OCI-M2 (cell line): ENCODE measurements at regions not wholly inside any gene's neighbourhood (a gene's known extent, or its start where the extent isn't known, plus 50 kb on each side); places are given as distances from the start of the nearest gene placed in this dataset.

Experiments used
- DNase-seq: peaks from one replicate; lab custom pipeline; 2025; ENCODE audit not compliant: unreplicated experiment; lab: John Stamatoyannopoulos, UW

- no peak for DNase-seq
Measured at GRCh38 chr3:154976072-154976983, 103.8 kb upstream of the MME start.

GRCh38 chr3:154973851-154974250 lies 106.3 kb upstream of the MME start:
- DNase-seq = no peak

GRCh38 chr3:154972951-154973350 lies 107.2 kb upstream of the MME start:
- DNase-seq = no peak

GRCh38 chr3:154971771-154972326 lies 108.3 kb upstream of the MME start:
- no peak for DNase-seq

- no peak for DNase-seq
Measured at GRCh38 chr3:154971341-154971740, 108.8 kb upstream of the MME start.

- DNase-seq = no peak
Measured at GRCh38 chr3:154970797-154971196, 109.3 kb upstream of the MME start.

DNA sequence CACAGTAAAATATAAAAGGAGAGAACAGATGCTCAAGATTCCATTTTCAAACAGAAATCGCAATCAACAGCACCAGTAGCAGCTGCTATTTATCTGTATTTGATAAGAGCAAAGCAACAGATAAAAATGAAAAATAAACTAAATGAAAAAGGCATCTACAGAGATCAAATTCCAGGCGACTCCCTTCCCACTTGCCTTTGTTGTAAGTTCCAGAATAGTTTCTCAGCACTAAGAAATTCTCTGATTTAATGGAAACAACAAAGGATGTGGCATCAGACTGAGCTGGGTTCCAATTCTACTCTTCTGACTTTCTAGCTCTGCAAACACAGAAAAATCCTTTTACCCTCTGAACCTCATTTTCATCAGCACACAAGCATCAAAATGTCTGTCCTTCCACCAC lies 110.8 kb upstream of the MME start:
- DNase-seq = no peak

GRCh38 chr3:154967090-154967489 lies 113.0 kb upstream of the MME start:
- DNase-seq = no peak

GRCh38 chr3:154956815-154957214 lies 123.3 kb upstream of the MME start:
- no peak for DNase-seq

DNA sequence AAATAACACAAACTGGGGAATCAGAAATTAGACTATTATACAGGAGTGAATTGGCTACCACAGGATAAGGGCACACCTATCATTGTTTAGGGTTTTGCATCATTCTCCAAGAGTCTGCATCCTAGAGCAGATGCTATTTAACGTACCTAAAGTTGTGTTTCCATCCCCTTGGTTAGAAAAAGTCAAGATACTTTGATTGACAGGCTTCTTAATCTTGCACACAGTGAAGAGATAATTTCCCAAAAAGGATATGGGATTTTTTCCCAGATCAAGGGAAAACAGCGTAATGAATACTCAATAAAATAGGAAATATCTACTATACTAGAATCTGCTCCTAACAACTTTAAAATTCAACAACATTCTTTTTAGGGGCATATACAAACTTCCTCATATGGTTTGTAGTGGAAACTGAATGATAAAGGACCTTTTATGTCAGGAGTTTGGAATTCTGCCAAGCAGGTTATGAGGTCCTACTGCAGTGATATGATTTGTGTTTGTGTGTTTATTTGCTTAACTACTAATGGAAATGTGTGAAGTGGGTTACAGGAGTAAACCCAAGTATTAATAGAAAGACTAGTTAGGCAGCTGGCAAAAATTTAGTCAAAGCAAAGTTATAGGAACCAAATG lies 124.1 kb upstream of the MME start:
- DNase-seq = no peak

- DNase-seq = no peak
Measured at GRCh38 chr3:154954757-154955156, 125.4 kb upstream of the MME start.

DNA sequence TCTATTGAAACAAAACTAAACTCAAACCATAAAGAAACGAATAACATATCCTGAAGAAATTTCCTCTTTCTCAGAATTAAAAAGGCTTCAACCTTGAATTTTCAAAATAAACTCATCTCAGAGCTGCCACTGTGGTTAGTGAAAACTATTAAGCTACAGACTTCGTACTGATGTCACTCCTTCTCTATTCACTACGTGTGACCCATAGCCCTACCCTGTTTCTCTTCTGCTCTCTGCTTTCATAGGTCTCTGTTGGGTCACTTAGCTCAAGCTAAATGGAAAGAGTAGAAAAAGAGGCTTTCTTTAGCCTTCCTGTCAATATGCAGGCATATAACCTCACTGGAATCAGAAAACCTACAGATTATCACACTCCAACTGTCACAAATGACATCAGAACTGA lies 126.6 kb upstream of the MME start:
- DNase-seq = no peak

DNA sequence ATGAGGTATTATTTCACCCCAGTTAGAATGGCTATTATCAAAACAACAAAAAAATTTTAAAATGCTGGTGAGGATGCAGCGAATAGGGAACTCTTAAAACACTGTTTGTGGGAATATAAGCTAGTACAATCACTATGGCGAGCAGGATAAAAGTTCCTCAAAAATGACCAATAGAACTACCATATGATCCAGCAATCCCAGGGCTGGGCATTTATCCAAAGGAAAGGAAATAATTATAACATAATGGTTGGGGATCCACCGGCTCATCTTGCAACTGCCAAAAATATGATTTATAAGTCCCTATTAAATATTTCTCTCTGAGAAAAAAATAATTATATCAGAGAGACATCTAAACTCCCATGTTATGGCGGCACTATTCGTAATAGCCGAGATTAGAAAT lies 127.6 kb upstream of the MME start:
- DNase-seq = no peak

GRCh38 chr3:154943981-154944380 lies 136.1 kb upstream of the MME start:
- no peak for DNase-seq

GRCh38 chr3:154942827-154943226 lies 137.3 kb upstream of the MME start:
- no peak for DNase-seq

- DNase-seq = no peak
Measured at GRCh38 chr3:154936196-154936595, 143.9 kb upstream of the MME start.

DNA sequence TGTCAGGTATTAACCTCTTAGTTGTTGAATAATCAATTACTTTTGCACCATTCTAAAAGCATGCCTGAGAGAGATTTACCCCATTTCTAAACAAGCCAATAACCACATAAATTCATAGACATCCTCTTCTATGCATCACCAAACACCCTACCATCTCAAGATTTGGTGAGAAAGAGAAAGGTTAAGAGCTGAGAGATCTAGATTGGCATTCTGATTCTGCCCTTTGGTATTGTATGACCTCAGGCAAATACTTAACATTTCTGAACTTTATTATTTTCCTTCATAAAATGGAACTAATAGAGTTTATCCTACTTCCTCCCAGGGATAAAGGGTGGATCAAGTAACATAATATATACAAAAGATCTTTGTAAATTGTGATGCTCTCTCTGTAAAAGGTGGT lies 146.5 kb upstream of the MME start:
- DNase-seq = no peak

DNA sequence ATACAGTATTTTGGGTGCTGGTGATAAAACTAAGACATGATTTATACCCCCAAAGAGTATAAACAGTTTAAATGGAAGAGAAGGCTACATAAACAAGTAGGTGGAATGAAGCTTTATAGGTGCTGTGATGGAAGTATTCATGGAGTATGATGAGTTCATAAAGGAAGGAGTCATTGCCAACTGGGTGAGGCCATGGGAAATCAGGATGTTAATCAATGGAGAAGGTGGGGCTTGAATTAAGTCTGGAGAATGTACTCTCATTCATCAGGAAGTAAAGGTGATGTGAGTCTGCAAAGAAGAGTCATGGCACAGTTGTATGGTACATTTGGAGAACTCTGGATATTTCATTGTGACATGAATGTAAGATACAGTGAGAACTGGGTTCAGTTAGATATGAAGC lies 147.5 kb upstream of the MME start:
- no peak for DNase-seq

DNA sequence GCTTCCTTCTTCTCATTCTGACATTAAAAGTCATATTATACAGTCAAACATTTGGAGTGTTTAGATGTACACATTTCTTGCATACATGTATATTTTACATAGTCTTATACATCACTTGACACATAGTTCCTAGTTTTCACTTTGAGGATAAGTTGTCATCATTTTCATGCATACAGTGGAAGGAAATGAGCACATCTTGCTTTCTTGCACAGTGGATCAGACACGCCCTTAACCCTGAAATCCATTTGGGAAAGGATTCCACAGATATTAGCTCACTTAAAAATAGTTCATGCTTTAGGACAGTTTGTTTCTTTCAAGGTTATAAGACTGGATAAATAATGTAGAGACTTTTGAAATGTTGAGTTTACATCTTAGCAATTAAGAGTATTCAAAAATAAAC lies 148.6 kb upstream of the MME start:
- DNase-seq = no peak

GRCh38 chr3:154926721-154927120 lies 153.4 kb upstream of the MME start:
- DNase-seq = no peak

DNA sequence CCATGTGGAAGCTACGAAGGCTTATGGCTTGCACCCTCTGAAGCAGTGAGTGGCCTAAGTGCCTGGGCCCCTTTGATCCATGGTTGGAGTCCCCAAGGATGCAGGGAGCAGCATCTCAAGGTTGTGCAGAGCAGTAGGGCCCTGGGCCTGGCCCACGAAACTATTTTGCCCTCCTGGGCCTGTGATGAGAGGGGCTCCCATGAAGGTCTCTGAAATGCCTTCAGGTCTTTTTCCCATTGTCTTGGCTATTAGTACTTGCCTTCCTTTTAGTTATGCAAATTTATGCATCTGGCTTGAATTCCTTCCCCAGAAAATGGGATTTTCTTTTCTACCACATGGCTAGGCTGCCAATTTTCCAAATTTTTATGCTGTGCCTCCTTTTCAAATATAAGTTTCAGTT lies 158.8 kb upstream of the MME start:
- DNase-seq = no peak

DNA sequence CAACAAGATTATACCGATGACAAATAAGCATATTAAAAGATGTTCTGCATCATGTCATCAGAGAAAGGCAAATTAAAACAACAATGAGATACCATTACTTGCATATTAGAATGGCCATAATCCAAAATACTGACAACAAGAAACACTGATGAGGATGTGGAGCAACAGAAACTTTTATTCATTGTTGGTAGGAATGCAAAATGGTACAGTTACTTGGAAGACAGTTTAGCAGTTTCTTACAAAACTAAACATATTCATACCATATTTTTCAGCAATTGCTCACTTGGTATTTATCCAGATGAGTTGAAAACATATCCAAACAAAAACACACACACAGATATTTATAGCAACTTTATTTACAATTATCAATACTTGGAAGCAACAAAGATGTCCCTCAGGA lies 160.9 kb upstream of the MME start:
- DNase-seq = no peak
